Transverse colon (tissue), 4 donors: ENCODE measurements at regions not wholly inside any gene's neighbourhood (a gene's known extent, or its start where the extent isn't known, plus 50 kb on each side); places are given as distances from the start of the nearest gene placed in this dataset.

Experiments
- DNase-seq: peaks from one replicate; pipeline ENCODE4 v3.0.0-alpha.2; 2019
- H3K27ac ChIP-seq, 4 donors: fragments of 200-600 bp; sonication (generic); 2 replicates each; pipeline ENCODE4 v1.5.1; 2016 to 2018; ENCODE audit warnings: inconsistent platforms in 4 of 4
- H3K27me3 ChIP-seq: fragments of 200-600 bp; sonication (generic); 2 replicates; pipeline ENCODE4 v1.5.1; 2017; ENCODE audit warnings: inconsistent platforms
- H3K36me3 ChIP-seq, 4 donors: fragments of 200-600 bp; sonication (generic); 2 replicates each; pipeline ENCODE4 v1.5.1; 2017 to 2019; ENCODE audit warnings: inconsistent platforms in 4 of 4
- H3K4me1 ChIP-seq, 4 donors: fragments of 200-600 bp; sonication (generic); 2 replicates each; pipeline ENCODE4 v1.5.1; 2017 to 2020; ENCODE audit warnings: inconsistent platforms in 4 of 4
- H3K4me3 ChIP-seq, 4 donors: fragments of 200-600 bp; sonication (generic); 1 replicate in 1 of 4; 2 replicates in 3 of 4; pipeline versions ENCODE4 v1.5.1 to v1.6.1; 2017 to 2019; ENCODE audit warnings: inconsistent platforms in 4 of 4
- H3K9me3 ChIP-seq, 2 donors: fragments of 200-600 bp; sonication (generic); 2 replicates each; pipeline ENCODE4 v1.5.1; 2017 to 2019; ENCODE audit warnings: inconsistent platforms in 2 of 2
- CTCF ChIP-seq, 5 experiments: fragments of 200-600 bp in 3 of 5; fragments of 450-650 bp in 2 of 5; sonication (generic) in 3 of 5; IDR thresholded peaks; 1 replicate in 2 of 5; 2 replicates in 3 of 5; pipeline ENCODE4 v1.5.1; 2016 to 2017; ENCODE audit warnings: antibody characterized with exemption in 5 of 5, inconsistent platforms in 3 of 5, mild to moderate bottlenecking in 2 of 5, moderate library complexity in 1 of 5
- EP300 ChIP-seq: sonication (generic); formaldehyde crosslinking; IDR thresholded peaks from one replicate; pipeline ENCODE4 v1.6.1; 2017; ENCODE audit warnings: antibody characterized with exemption, low read depth
- POLR2A ChIP-seq: fragments of 450-650 bp; IDR thresholded peaks from one replicate; pipeline ENCODE4 v1.6.1; 2016; ENCODE audit warnings: antibody characterized with exemption, mild to moderate bottlenecking, moderate library complexity
- POLR2AphosphoS5 ChIP-seq, 3 donors: sonication (generic); formaldehyde crosslinking; IDR thresholded peaks; one replicate each; pipeline ENCODE4 v1.6.1; 2016; ENCODE audit warnings: antibody characterized with exemption in 3 of 3
- WGBS, 2 donors: methylation state at CpG; one replicate each; pipeline ENCODE4 v1.1.5; 2018; ENCODE audit warnings: low coverage in 1 of 2; 5-methylcytosine and 5-hydroxymethylcytosine counted together
- in situ Hi-C, 4 donors: fragments of 200-750 bp; cut with MboI; loops; one replicate each; pipeline versions ENCODE4 v1.15.0 to v1.15.1; 2017; ENCODE audit warnings: low sequenced_read_pairs in 3 of 4, low pct_ligation_motif_present in 1 of 4, low pct_unique_long_range_greater_than_20kb in 1 of 4
- intact Hi-C: fragments of 100-400 bp; cut with DNase I; formaldehyde crosslinking; loops from one replicate; pipeline ENCODE4 v1.15.1; 2023; ENCODE audit warnings: low total_unique reads

- intact Hi-C loops: no loop called here
- in situ Hi-C loops: no loop called here
- no peaks in the 10 kb centered on the region for H3K4me1 ChIP-seq
These were observed 320.7 kb downstream of the HGF start for GRCh38 chr7:81449105-81449504.

GRCh38 chr7:81447351-81447952 is 322.4 kb downstream of the HGF start:
- WGBS, 2 donors: 14 to 22% methylated on average over 3 to 4 of the region's 4 CpGs
- intact Hi-C loops: no loop called here

More at GRCh38 chr7:81449105-81449504, 320.7 kb downstream of the HGF start:
- no peaks in the 10 kb centered on the region for H3K36me3 ChIP-seq
- no peak overlapping the region for H3K4me3 ChIP-seq
- H3K9me3 ChIP-seq: no peaks in the 10 kb centered on the region
- no peak overlapping the region for H3K27ac ChIP-seq
- TF ChIP-seq CTCF (IDR thresholded peaks at IDR 0.05) (no peak), EP300 (no peak), POLR2A (no peak), POLR2AphosphoS5 (IDR thresholded peaks at IDR 0.05) (no peak)
- H3K27me3 ChIP-seq: no peaks in the 10 kb centered on the region
- DNase-seq: no peak

GRCh38 chr7:81446212-81446611 is 323.6 kb downstream of the HGF start:
- H3K27ac ChIP-seq: no peak overlapping the region
- in situ Hi-C loops: no loop called here
- no peaks in the 10 kb centered on the region for H3K9me3 ChIP-seq
- no peaks in the 10 kb centered on the region for H3K36me3 ChIP-seq
- H3K4me3 ChIP-seq: no peak overlapping the region
- intact Hi-C loops: no loop called here
- no peak for DNase-seq
- H3K27me3 ChIP-seq: no peaks in the 10 kb centered on the region
- WGBS, 2 donors: 62 to 76% methylated on average over 1 of the region's 1 CpG
- no peaks in the 10 kb centered on the region for H3K4me1 ChIP-seq
- TF ChIP-seq POLR2AphosphoS5 (IDR thresholded peaks at IDR 0.05) (no peak), EP300 (no peak), CTCF (IDR thresholded peaks at IDR 0.05) (no peak), POLR2A (no peak)

More at GRCh38 chr7:81447351-81447952, 322.4 kb downstream of the HGF start:
- no peak for TF ChIP-seq POLR2A
- TF ChIP-seq CTCF (IDR thresholded peaks at IDR 0.05): peak; percentile 38 to 55 (median 42)
- in situ Hi-C loops: no loop called here
- Histone ChIP-seq H3K27ac (no peak overlapping the region), H3K4me1 (no peaks in the 10 kb centered on the region), H3K36me3 (no peaks in the 10 kb centered on the region), H3K4me3 (no peak overlapping the region), H3K27me3 (no peaks in the 10 kb centered on the region), H3K9me3 (no peaks in the 10 kb centered on the region)
- peak; percentile 16 for DNase-seq

GRCh38 chr7:81445462-81445861 is 324.4 kb downstream of the HGF start:
- WGBS, 2 donors: 73 to 98% methylated on average over 1 of the region's 1 CpG
- TF ChIP-seq POLR2A: no peak
- no peak for TF ChIP-seq CTCF (IDR thresholded peaks at IDR 0.05)
- TF ChIP-seq POLR2AphosphoS5 (IDR thresholded peaks at IDR 0.05): no peak
- TF ChIP-seq EP300: no peak
- H3K27ac ChIP-seq: no peak overlapping the region
- intact Hi-C loops (no loop called here), in situ Hi-C loops (no loop called here)
- H3K4me3 ChIP-seq: no peak overlapping the region
- H3K4me1 ChIP-seq: no peaks in the 10 kb centered on the region
- H3K9me3 ChIP-seq: no peaks in the 10 kb centered on the region
- no peaks in the 10 kb centered on the region for H3K36me3 ChIP-seq
- no peak for DNase-seq
- H3K27me3 ChIP-seq: no peaks in the 10 kb centered on the region
